ENCODE measurements at regions not wholly inside any gene's neighbourhood (a gene's known extent, or its start where the extent isn't known, plus 50 kb on each side); places are given as distances from the start of the nearest gene placed in this dataset.

DNA sequence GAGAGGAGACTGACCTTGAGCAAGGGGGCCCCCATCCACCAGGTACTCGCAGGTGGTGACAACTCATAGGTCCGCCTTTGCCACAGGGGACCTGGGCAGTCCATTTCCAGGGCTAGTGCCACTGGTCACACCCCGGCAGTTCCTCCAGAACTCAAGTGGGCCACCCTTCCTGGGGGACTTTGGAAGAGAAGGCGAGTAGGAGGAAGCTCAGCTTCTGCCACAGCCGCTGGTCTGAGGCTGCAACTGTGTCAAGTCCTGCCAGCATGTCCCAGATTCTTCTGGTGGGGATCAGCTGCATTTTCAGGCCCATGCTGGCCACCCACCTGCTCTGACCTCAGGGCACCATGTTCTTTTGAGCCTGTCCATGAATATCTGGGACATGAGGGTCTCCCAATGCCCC lies 423.9 kb upstream of the MYT1L start:
- TF ChIP-seq, protein P1, sequence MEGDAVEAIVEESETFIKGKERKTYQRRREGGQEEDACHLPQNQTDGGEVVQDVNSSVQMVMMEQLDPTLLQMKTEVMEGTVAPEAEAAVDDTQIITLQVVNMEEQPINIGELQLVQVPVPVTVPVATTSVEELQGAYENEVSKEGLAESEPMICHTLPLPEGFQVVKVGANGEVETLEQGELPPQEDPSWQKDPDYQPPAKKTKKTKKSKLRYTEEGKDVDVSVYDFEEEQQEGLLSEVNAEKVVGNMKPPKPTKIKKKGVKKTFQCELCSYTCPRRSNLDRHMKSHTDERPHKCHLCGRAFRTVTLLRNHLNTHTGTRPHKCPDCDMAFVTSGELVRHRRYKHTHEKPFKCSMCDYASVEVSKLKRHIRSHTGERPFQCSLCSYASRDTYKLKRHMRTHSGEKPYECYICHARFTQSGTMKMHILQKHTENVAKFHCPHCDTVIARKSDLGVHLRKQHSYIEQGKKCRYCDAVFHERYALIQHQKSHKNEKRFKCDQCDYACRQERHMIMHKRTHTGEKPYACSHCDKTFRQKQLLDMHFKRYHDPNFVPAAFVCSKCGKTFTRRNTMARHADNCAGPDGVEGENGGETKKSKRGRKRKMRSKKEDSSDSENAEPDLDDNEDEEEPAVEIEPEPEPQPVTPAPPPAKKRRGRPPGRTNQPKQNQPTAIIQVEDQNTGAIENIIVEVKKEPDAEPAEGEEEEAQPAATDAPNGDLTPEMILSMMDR (IDR thresholded peaks at IDR 0.05): no peak
- no peak for TF ChIP-seq POLR2A (IDR thresholded peaks at IDR 0.05)
